H1 (cell line): ENCODE measurements at regions not wholly inside any gene's neighbourhood (a gene's known extent, or its start where the extent isn't known, plus 50 kb on each side); places are given as distances from the start of the nearest gene placed in this dataset.

Source experiments
- CTCF ChIA-PET: fragments of 300-600 bp; sonication (Branson Sonifier 250); formaldehyde crosslinking; loops from one replicate; lab custom pipeline; 2021; ENCODE audit not compliant: partially characterized antibody; lab: Charles Lee
- POLR2A ChIA-PET: fragments of 300-600 bp; sonication (Branson Sonifier 250); formaldehyde crosslinking; loops from one replicate; lab custom pipeline; 2021; ENCODE audit warnings: inconsistent platforms; ENCODE audit not compliant: partially characterized antibody; lab: Charles Lee
- DNase-seq, 2 experiments: peaks; one replicate each; pipeline versions ENCODE4 v3.0.0 to v3.0.0-alpha.2; 2010 to 2022; ENCODE audit warnings: low spot score in 2 of 2, low read depth in 1 of 2, mixed read lengths in 1 of 2
- FAIRE-seq: peaks from 2 replicates; lab custom pipeline; 2011; peaks lifted over from hg19 to GRCh38; lab: Jason Lieb, UNC
- H2AFZ ChIP-seq: 2 replicates; pipeline ENCODE4 v1.8.1; 2012; ENCODE audit warnings: low read length, inconsistent platforms
- H2AK5ac ChIP-seq: 2 replicates; pipeline ENCODE4 v1.6.1; 2013; ENCODE audit warnings: low read depth, low read length
- H2BK120ac ChIP-seq: replicated peaks from 2 replicates; pipeline ENCODE3; 2013; ENCODE audit warnings: low read depth, low read length, inconsistent platforms
- H2BK12ac ChIP-seq: 2 replicates; pipeline ENCODE4 v1.6.1; 2013; ENCODE audit warnings: low read depth, low read length
- H2BK15ac ChIP-seq: 2 replicates; pipeline ENCODE4 v1.6.1; 2013; ENCODE audit warnings: low read length
- H2BK20ac ChIP-seq: 2 replicates; pipeline ENCODE4 v1.6.1; 2013; ENCODE audit warnings: low read length
- H2BK5ac ChIP-seq: 2 replicates; pipeline ENCODE4 v1.6.1; 2013; ENCODE audit warnings: low read depth, low read length
- H3K14ac ChIP-seq: 2 replicates; pipeline ENCODE4 v1.6.1; 2013; ENCODE audit warnings: inconsistent platforms; ENCODE audit not compliant: insufficient read length
- H3K18ac ChIP-seq: 2 replicates; pipeline ENCODE4 v1.6.1; 2013; ENCODE audit warnings: low read length; ENCODE audit errors: extremely low read depth
- H3K23ac ChIP-seq: 2 replicates; pipeline ENCODE4 v1.6.1; 2013; ENCODE audit warnings: inconsistent platforms; ENCODE audit not compliant: insufficient read length
- H3K23me2 ChIP-seq: 2 replicates; pipeline ENCODE4 v1.6.1; 2013; ENCODE audit warnings: low read depth, low read length
- H3K27ac ChIP-seq: 2 replicates; pipeline ENCODE4 v1.6.1; 2011; ENCODE audit warnings: low read depth, low read length, inconsistent platforms
- H3K27me3 ChIP-seq, 4 experiments: replicated peaks in 1 of 4; 1 replicate in 1 of 4; 2 replicates in 3 of 4; pipeline versions ENCODE4 v1.6.1 to v1.8.1; 2011 to 2013; ENCODE audit warnings: low read length in 3 of 4, mild to moderate bottlenecking in 3 of 4, inconsistent platforms in 2 of 4, mixed read lengths in 2 of 4, moderate library complexity in 1 of 4; ENCODE audit not compliant: control insufficient read depth in 3 of 4, insufficient read depth in 3 of 4; ENCODE audit errors: extremely low read depth in 1 of 4
- H3K36me3 ChIP-seq, 4 experiments: 2 replicates each; pipeline versions ENCODE4 v1.6.1 to v1.8.1; 2011 to 2013; ENCODE audit warnings: mild to moderate bottlenecking in 4 of 4, low read length in 3 of 4, moderate library complexity in 2 of 4, control low read depth in 1 of 4, inconsistent platforms in 1 of 4; ENCODE audit not compliant: insufficient read depth in 4 of 4, control insufficient read depth in 2 of 4
- H3K4ac ChIP-seq: replicated peaks from 2 replicates; pipeline ENCODE3; 2013; ENCODE audit warnings: low read length, low read depth, mixed read lengths, inconsistent platforms; ENCODE audit not compliant: insufficient read length
- H3K4me1 ChIP-seq, 4 experiments: replicated peaks in 1 of 4; 1 replicate in 1 of 4; 2 replicates in 3 of 4; pipeline versions ENCODE4 v1.6.1 to v1.8.1; 2011 to 2013; ENCODE audit warnings: low read length in 3 of 4, inconsistent platforms in 2 of 4, mixed read lengths in 1 of 4; ENCODE audit not compliant: insufficient read depth in 4 of 4, control insufficient read depth in 3 of 4
- H3K4me2 ChIP-seq, 2 experiments: 2 replicates each; pipeline versions ENCODE4 v1.6.1 to v1.8.1; 2011 to 2013; ENCODE audit warnings: low read depth in 2 of 2, low read length in 2 of 2, control low read depth in 1 of 2, inconsistent platforms in 1 of 2, mild to moderate bottlenecking in 1 of 2; ENCODE audit not compliant: insufficient read depth in 1 of 2
- H3K4me3 ChIP-seq, 4 experiments: fragments of 200-600, 300-600 bp in 1 of 4; sonication (generic), shearing (Covaris generic), sonication (Bioruptor Twin) in 1 of 4; 2 replicates each; pipeline versions ENCODE4 v1.5.1 to v1.8.1; 2011 to 2016; ENCODE audit warnings: low read length in 4 of 4, low read depth in 3 of 4, control low read depth in 2 of 4, inconsistent platforms in 2 of 4, mild to moderate bottlenecking in 2 of 4, mixed read lengths in 1 of 4, moderate library complexity in 1 of 4; ENCODE audit not compliant: insufficient read depth in 2 of 4; ENCODE audit errors: extremely low read depth in 1 of 4
- H3K56ac ChIP-seq: replicated peaks from 2 replicates; pipeline ENCODE3; 2013; ENCODE audit warnings: low read depth, mild to moderate bottlenecking, mixed read lengths, low read length, inconsistent platforms; ENCODE audit not compliant: insufficient read length
- H3K79me1 ChIP-seq: 2 replicates; pipeline ENCODE4 v1.6.1; 2013; ENCODE audit warnings: low read depth, low read length, control low read depth
- H3K79me2 ChIP-seq, 2 experiments: 2 replicates each; pipeline versions ENCODE4 v1.6.1 to v1.8.1; 2012 to 2013; ENCODE audit warnings: low read length in 2 of 2, mild to moderate bottlenecking in 2 of 2, inconsistent platforms in 1 of 2; ENCODE audit not compliant: insufficient read depth in 2 of 2, control insufficient read depth in 1 of 2
- H3K9ac ChIP-seq, 4 experiments: replicated peaks in 1 of 4; 1 replicate in 1 of 4; 2 replicates in 3 of 4; pipeline versions ENCODE4 v1.6.1 to v1.8.1; 2011 to 2013; ENCODE audit warnings: low read depth in 3 of 4, low read length in 3 of 4, control low read depth in 2 of 4, mild to moderate bottlenecking in 2 of 4, moderate library complexity in 2 of 4, inconsistent platforms in 1 of 4; ENCODE audit errors: extremely low read depth in 1 of 4
- H3K9me3 ChIP-seq, 2 experiments: 2 replicates each; pipeline versions ENCODE4 v1.6.1 to v1.8.1; 2012 to 2013; ENCODE audit warnings: mild to moderate bottlenecking in 2 of 2, moderate library complexity in 2 of 2, control low read depth in 1 of 2, inconsistent platforms in 1 of 2, low read depth in 1 of 2, low read length in 1 of 2, mixed read lengths in 1 of 2; ENCODE audit not compliant: insufficient read depth in 2 of 2
- H4K20me1 ChIP-seq, 2 experiments: replicated peaks in 1 of 2; 2 replicates each; pipeline versions ENCODE3 to v1.8.1; 2011 to 2013; ENCODE audit warnings: inconsistent platforms in 2 of 2, low read length in 2 of 2, mild to moderate bottlenecking in 1 of 2; ENCODE audit not compliant: insufficient read depth in 2 of 2, control insufficient read depth in 1 of 2
- H4K5ac ChIP-seq: 2 replicates; pipeline ENCODE4 v1.6.1; 2013; ENCODE audit warnings: low read length, low read depth, mixed read lengths, inconsistent platforms; ENCODE audit not compliant: insufficient read length
- H4K8ac ChIP-seq: 2 replicates; pipeline ENCODE4 v1.8.0; 2013; ENCODE audit warnings: mild to moderate bottlenecking, moderate library complexity, low read length, inconsistent platforms; ENCODE audit not compliant: insufficient read depth; ENCODE audit errors: extremely low read depth
- H4K91ac ChIP-seq: replicated peaks from 2 replicates; pipeline ENCODE3; 2013; ENCODE audit warnings: low read length, mixed read lengths, inconsistent platforms; ENCODE audit not compliant: insufficient read length
- CBX5 ChIP-seq: fragments of 300-800, 300-1000 bp; sonication (generic); IDR thresholded peaks from 2 replicates; pipeline ENCODE4 v1.7.1; 2016; ENCODE audit warnings: antibody characterized with exemption, low read length, low read depth
- E2F6 ChIP-seq: IDR thresholded peaks from 2 replicates; pipeline ENCODE4 v1.6.1; 2012; ENCODE audit warnings: inconsistent platforms
- EGR1 ChIP-seq: IDR thresholded peaks from 2 replicates; pipeline ENCODE4 v1.6.1; 2011; ENCODE audit warnings: low read depth, low read length, borderline replicate concordance
- HDAC2 ChIP-seq, 2 experiments: fragments of 300-600 bp in 1 of 2; sonication (generic) in 1 of 2; IDR thresholded peaks; 2 replicates each; pipeline ENCODE4 v1.6.1; 2011 to 2012; ENCODE audit warnings: low read depth in 2 of 2, low read length in 2 of 2, mild to moderate bottlenecking in 2 of 2, moderate library complexity in 2 of 2, borderline replicate concordance in 1 of 2, inconsistent platforms in 1 of 2
- JUN ChIP-seq: IDR thresholded peaks from 2 replicates; pipeline ENCODE4 v1.6.1; 2011; ENCODE audit warnings: low read depth, mild to moderate bottlenecking, improper control_type of control experiment, low read length
- JUND ChIP-seq: IDR thresholded peaks from 2 replicates; pipeline ENCODE4 v1.6.1; 2011; ENCODE audit warnings: mild to moderate bottlenecking, improper control_type of control experiment, low read length
- NRF1 ChIP-seq: IDR thresholded peaks from 2 replicates; pipeline ENCODE4 v1.6.1; 2011; ENCODE audit warnings: mild to moderate bottlenecking, low read depth, low read length, improper control_type of control experiment
- RFX5 ChIP-seq: IDR thresholded peaks from 2 replicates; pipeline ENCODE4 v1.6.1; 2011; ENCODE audit warnings: low read depth, low read length, improper control_type of control experiment, borderline replicate concordance
- SAP30 ChIP-seq: fragments of 300-600 bp; sonication (generic); IDR thresholded peaks from 2 replicates; pipeline ENCODE4 v1.7.1; 2012; ENCODE audit warnings: low read length, moderate library complexity, mild to moderate bottlenecking, inconsistent platforms; ENCODE audit not compliant: insufficient read depth, insufficient replicate concordance
- TEAD4 ChIP-seq: IDR thresholded peaks from 2 replicates; pipeline ENCODE4 v1.6.1; 2012; ENCODE audit warnings: low read depth, low read length, inconsistent platforms, mixed read lengths
- ZNF274 ChIP-seq: IDR thresholded peaks from 2 replicates; pipeline ENCODE4 v1.7.0; 2012; ENCODE audit warnings: low read length, borderline replicate concordance; ENCODE audit errors: extremely low read depth
- WGBS, 2 experiments: shearing (Covaris generic) in 1 of 2; methylation state at CpG; one replicate each; pipeline versions ENCODE4 v1.1.6 to v1.1.7; 2013 to 2015; ENCODE audit warnings: low lambda C conversion rate in 2 of 2, mixed read lengths in 2 of 2, inconsistent platforms in 1 of 2, low coverage in 1 of 2, missing lambda C conversion rate in 1 of 2; ENCODE audit not compliant: insufficient replicate concordance in 2 of 2, insufficient coverage in 1 of 2, insufficient read length in 1 of 2; ENCODE audit errors: extremely low coverage in 1 of 2, missing lambda C conversion rate in 1 of 2; 5-methylcytosine and 5-hydroxymethylcytosine counted together

GRCh38 chr11:70863186-70863585 is 389.2 kb downstream of the SHANK2 start:
- Histone ChIP-seq H2BK5ac (no peak overlapping the region), H2BK120ac (no peak overlapping the region), H3K27ac (no peak overlapping the region), H3K4ac (no peak overlapping the region), H3K4me2 (no peak overlapping the region), H4K5ac (no peak overlapping the region), H4K8ac (no peak overlapping the region), H3K23ac (no peak overlapping the region), H3K79me2 (no peaks in the 10 kb centered on the region), H3K18ac (no peak overlapping the region), H3K36me3 (no peaks in the 10 kb centered on the region), H2AK5ac (no peak overlapping the region), H4K20me1 (peaks cover 2 to 8% of the 10 kb centered on the region in 2 experiments), H4K91ac (no peak overlapping the region), H3K14ac (no peak overlapping the region), H2AFZ (no peak overlapping the region), H3K4me3 (no peak overlapping the region), H3K79me1 (no peaks in the 10 kb centered on the region), H3K9ac (no peak overlapping the region), H2BK20ac (no peak overlapping the region), H3K9me3 (no peaks in the 10 kb centered on the region), H3K4me1 (peaks cover 0 to 7% (median 3%) of the 10 kb centered on the region in 4 experiments; a peak in 4 of 7 replicates), H2BK15ac (no peak overlapping the region), H3K56ac (no peak overlapping the region), H2BK12ac (no peak overlapping the region), H3K27me3 (no peaks in the 10 kb centered on the region), H3K23me2 (peaks cover 7% of the 10 kb centered on the region; the same call in 1 of the 2 replicates)
- FAIRE-seq (no peak), DNase-seq (no peak)
- no peak for TF ChIP-seq RFX5
- no peak for TF ChIP-seq JUND
- TF ChIP-seq TEAD4, result no peak
- no peak for TF ChIP-seq JUN
- no peak for TF ChIP-seq SAP30
- TF ChIP-seq EGR1, result no peak
- no peak for TF ChIP-seq ZNF274
- TF ChIP-seq CBX5, result no peak
- TF ChIP-seq E2F6, result no peak
- no peak for TF ChIP-seq NRF1
- TF ChIP-seq HDAC2 (IDR thresholded peaks at IDR 0.05; ENCODE audit: borderline replicate concordance in 1 of 2, low read depth in 2 of 2, low read length in 2 of 2), result no peak
- ChIA-PET CTCF (interaction anchor here (1.0 to 2.2 kb wide), 3 partner anchors 47 to 213 kb away, joined by 3 to 7 read pairs (median 5); no protein-coding TSS in a partner anchor), POLR2A (interaction anchor here (0.7 kb wide), 1 partner anchor 10 kb away, joined by 3 read pairs; no protein-coding TSS in a partner anchor)
- WGBS, 2 experiments, result 91% methylated on average over 9 of the region's 9 CpGs; no CpG with 5 or more reads in 1 of the 2 experiments
